ENCODE measurements at regions not wholly inside any gene's neighbourhood (a gene's known extent, or its start where the extent isn't known, plus 50 kb on each side); places are given as distances from the start of the nearest gene placed in this dataset.

DNA sequence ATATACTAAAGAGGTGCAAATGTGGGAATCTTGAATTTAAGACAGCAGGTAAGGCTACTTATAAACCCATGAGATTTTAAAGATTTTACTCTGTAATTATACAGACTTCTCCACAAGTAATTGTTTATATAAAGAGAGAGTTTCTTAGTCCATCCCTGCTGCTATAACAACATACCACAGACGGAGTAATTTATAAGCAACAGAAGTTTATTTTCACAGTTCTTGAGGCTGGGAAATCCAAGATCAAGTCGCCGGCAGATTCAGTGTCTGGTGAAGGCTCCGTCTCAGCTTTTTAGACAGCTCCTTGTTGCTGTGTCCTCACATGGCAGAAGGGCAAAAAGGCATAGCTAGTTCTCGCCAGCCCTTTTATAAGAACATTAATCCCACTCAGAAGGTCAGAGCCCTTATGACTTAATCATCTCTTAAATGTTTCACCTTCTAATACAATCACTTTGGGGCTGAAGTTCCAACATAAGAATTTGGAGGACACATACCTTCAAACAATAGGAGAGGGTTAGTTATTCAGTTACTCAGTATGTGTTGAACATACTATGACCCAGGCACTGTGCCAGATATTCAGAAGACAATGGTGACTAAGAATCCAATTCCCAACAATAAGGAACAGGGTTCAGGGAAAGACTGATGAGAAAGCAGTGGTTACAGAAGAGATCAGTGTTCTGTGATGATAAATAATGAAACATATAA is 466.0 kb downstream of the RIT2 start:
- TF ChIP-seq, protein P1, sequence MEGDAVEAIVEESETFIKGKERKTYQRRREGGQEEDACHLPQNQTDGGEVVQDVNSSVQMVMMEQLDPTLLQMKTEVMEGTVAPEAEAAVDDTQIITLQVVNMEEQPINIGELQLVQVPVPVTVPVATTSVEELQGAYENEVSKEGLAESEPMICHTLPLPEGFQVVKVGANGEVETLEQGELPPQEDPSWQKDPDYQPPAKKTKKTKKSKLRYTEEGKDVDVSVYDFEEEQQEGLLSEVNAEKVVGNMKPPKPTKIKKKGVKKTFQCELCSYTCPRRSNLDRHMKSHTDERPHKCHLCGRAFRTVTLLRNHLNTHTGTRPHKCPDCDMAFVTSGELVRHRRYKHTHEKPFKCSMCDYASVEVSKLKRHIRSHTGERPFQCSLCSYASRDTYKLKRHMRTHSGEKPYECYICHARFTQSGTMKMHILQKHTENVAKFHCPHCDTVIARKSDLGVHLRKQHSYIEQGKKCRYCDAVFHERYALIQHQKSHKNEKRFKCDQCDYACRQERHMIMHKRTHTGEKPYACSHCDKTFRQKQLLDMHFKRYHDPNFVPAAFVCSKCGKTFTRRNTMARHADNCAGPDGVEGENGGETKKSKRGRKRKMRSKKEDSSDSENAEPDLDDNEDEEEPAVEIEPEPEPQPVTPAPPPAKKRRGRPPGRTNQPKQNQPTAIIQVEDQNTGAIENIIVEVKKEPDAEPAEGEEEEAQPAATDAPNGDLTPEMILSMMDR (IDR thresholded peaks at IDR 0.05; ENCODE audit: unreplicated experiment), result no peak
- peaks cover 5% of the 10 kb centered on the region for H3K36me3 Mint-ChIP-seq
- no peaks in the 10 kb centered on the region for H3K27me3 Mint-ChIP-seq (ENCODE audit: low read depth)
- no peak overlapping the region for H3K27ac Mint-ChIP-seq
- no peak for DNase-seq (ENCODE audit: low spot score in 2 of 2, unreplicated experiment in 2 of 2)
- peaks cover 23% of the 10 kb centered on the region for H3K9me3 Mint-ChIP-seq
- H3K4me1 Mint-ChIP-seq, result peaks cover 14% of the 10 kb centered on the region
- H3K4me3 Mint-ChIP-seq, result no peak overlapping the region

DNA sequence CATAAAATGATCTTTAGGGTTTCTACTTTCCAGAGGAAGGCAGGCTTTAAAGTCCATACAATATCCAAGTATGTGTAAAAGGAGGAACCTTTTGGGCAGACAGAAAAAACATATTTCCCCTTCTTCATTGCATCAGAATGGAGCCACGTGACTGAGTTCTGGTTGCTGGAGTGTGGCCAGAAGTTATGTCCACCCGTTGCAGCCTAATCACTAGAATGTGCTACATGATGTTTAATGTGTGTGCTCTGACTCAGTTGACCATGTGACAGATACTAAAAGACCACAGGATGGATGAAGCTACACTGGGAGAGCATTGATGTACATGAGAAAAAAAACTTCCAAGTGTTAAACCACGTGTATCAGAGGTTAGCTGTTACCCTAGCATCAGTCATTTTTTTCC is 460.9 kb downstream of the RIT2 start:
- H3K4me3 Mint-ChIP-seq, result no peak overlapping the region
- peaks cover 17% of the 10 kb centered on the region for H3K9me3 Mint-ChIP-seq
- peaks cover 5% of the 10 kb centered on the region for H3K36me3 Mint-ChIP-seq
- no peaks in the 10 kb centered on the region for H3K27me3 Mint-ChIP-seq (ENCODE audit: low read depth)
- no peak for DNase-seq (ENCODE audit: low spot score in 2 of 2, unreplicated experiment in 2 of 2)
- H3K4me1 Mint-ChIP-seq, result peaks cover 4% of the 10 kb centered on the region
- TF ChIP-seq, protein P1 (IDR thresholded peaks at IDR 0.05; ENCODE audit: unreplicated experiment), result no peak
- H3K27ac Mint-ChIP-seq, result no peak overlapping the region

DNA sequence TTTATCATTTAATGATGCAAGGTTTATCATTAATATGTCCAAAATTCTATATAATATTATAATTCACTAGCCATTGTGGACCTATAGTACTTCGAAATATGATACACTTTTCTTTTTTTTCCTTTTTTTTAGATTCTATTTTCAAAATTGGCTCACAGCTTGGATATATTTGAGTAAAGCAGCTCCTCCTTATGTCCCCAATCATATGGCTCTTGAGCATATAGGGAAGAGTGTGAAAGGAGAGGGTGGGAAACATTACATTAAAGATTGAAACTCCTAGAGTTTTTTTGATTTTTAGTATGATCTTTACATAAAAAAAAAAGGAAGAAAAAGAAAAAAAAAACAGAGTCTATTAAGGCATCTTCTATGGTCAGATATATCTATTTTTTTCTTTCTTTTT is 457.9 kb downstream of the RIT2 start:
- peaks cover 14% of the 10 kb centered on the region for H3K9me3 Mint-ChIP-seq
- H3K27me3 Mint-ChIP-seq (ENCODE audit: low read depth), result no peaks in the 10 kb centered on the region

GRCh38 chr18:42658171-42658570 is 457.3 kb downstream of the RIT2 start:
- Mint-ChIP-seq H3K27me3 (ENCODE audit: low read depth) (no peaks in the 10 kb centered on the region), H3K27ac (no peak overlapping the region), H3K4me1 (peaks cover 4% of the 10 kb centered on the region), H3K36me3 (peaks cover 3% of the 10 kb centered on the region), H3K4me3 (no peak overlapping the region), H3K9me3 (peaks cover 8% of the 10 kb centered on the region)
- TF ChIP-seq, protein P1 (IDR thresholded peaks at IDR 0.05; ENCODE audit: unreplicated experiment), result no peak
- DNase-seq (ENCODE audit: low spot score in 2 of 2, unreplicated experiment in 2 of 2), result no peak

More for the DNA sequence above, 457.9 kb downstream of the RIT2 start:
- H3K27ac Mint-ChIP-seq, result no peak overlapping the region
- TF ChIP-seq, protein P1 (IDR thresholded peaks at IDR 0.05; ENCODE audit: unreplicated experiment), result no peak
- peaks cover 7% of the 10 kb centered on the region for H3K36me3 Mint-ChIP-seq
- DNase-seq (ENCODE audit: low spot score in 2 of 2, unreplicated experiment in 2 of 2), result no peak
- H3K4me3 Mint-ChIP-seq, result no peak overlapping the region
- H3K4me1 Mint-ChIP-seq, result peaks cover 4% of the 10 kb centered on the region

DNA sequence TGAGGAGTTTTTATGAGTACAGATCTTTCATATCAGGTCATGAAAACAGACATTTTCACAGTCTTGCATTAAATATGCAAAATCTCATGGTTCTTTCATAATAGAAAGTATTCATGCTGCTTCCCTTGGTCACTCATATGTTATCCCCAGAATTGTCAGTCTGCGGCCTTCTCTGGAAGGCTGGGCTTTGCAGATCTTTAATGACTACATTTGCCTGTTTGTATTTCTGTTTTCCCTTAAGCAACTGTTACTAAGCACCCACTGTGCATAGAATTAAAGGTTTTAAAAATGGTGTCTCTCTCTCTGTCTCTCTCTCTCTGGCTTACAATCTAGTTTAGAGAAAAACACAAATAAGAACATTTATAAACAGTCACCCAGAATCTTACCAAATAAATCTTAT is 456.3 kb downstream of the RIT2 start:
- DNase-seq (ENCODE audit: low spot score in 2 of 2, unreplicated experiment in 2 of 2), result no peak
- Mint-ChIP-seq H3K4me3 (no peak overlapping the region), H3K27me3 (ENCODE audit: low read depth) (no peaks in the 10 kb centered on the region)

More for the DNA sequence above, 456.3 kb downstream of the RIT2 start:
- H3K27ac Mint-ChIP-seq, result no peak overlapping the region
- peaks cover 2% of the 10 kb centered on the region for H3K36me3 Mint-ChIP-seq
- TF ChIP-seq, protein P1 (IDR thresholded peaks at IDR 0.05; ENCODE audit: unreplicated experiment), result no peak
- H3K4me1 Mint-ChIP-seq, result peaks cover 4% of the 10 kb centered on the region
- H3K9me3 Mint-ChIP-seq, result peaks cover 5% of the 10 kb centered on the region
